H1 (cell line): ENCODE measurements at regions not wholly inside any gene's neighbourhood (a gene's known extent, or its start where the extent isn't known, plus 50 kb on each side); places are given as distances from the start of the nearest gene placed in this dataset.

Experiments
- CTCF ChIA-PET: fragments of 300-600 bp; sonication (Branson Sonifier 250); formaldehyde crosslinking; loops from one replicate; lab custom pipeline; 2021; ENCODE audit not compliant: partially characterized antibody; lab: Charles Lee
- POLR2A ChIA-PET: fragments of 300-600 bp; sonication (Branson Sonifier 250); formaldehyde crosslinking; loops from one replicate; lab custom pipeline; 2021; ENCODE audit warnings: inconsistent platforms; ENCODE audit not compliant: partially characterized antibody; lab: Charles Lee
- DNase-seq, 2 experiments: peaks; one replicate each; pipeline versions ENCODE4 v3.0.0 to v3.0.0-alpha.2; 2010 to 2022; ENCODE audit warnings: low spot score in 2 of 2, low read depth in 1 of 2, mixed read lengths in 1 of 2
- FAIRE-seq: peaks from 2 replicates; lab custom pipeline; 2011; peaks lifted over from hg19 to GRCh38; lab: Jason Lieb, UNC
- H2AFZ ChIP-seq: 2 replicates; pipeline ENCODE4 v1.8.1; 2012; ENCODE audit warnings: low read length, inconsistent platforms
- H2AK5ac ChIP-seq: 2 replicates; pipeline ENCODE4 v1.6.1; 2013; ENCODE audit warnings: low read depth, low read length
- H2BK120ac ChIP-seq: replicated peaks from 2 replicates; pipeline ENCODE3; 2013; ENCODE audit warnings: low read depth, low read length, inconsistent platforms
- H2BK12ac ChIP-seq: 2 replicates; pipeline ENCODE4 v1.6.1; 2013; ENCODE audit warnings: low read depth, low read length
- H2BK15ac ChIP-seq: 2 replicates; pipeline ENCODE4 v1.6.1; 2013; ENCODE audit warnings: low read length
- H2BK20ac ChIP-seq: 2 replicates; pipeline ENCODE4 v1.6.1; 2013; ENCODE audit warnings: low read length
- H2BK5ac ChIP-seq: 2 replicates; pipeline ENCODE4 v1.6.1; 2013; ENCODE audit warnings: low read depth, low read length
- H3K14ac ChIP-seq: 2 replicates; pipeline ENCODE4 v1.6.1; 2013; ENCODE audit warnings: inconsistent platforms; ENCODE audit not compliant: insufficient read length
- H3K18ac ChIP-seq: 2 replicates; pipeline ENCODE4 v1.6.1; 2013; ENCODE audit warnings: low read length; ENCODE audit errors: extremely low read depth
- H3K23ac ChIP-seq: 2 replicates; pipeline ENCODE4 v1.6.1; 2013; ENCODE audit warnings: inconsistent platforms; ENCODE audit not compliant: insufficient read length
- H3K23me2 ChIP-seq: 2 replicates; pipeline ENCODE4 v1.6.1; 2013; ENCODE audit warnings: low read depth, low read length
- H3K27ac ChIP-seq: 2 replicates; pipeline ENCODE4 v1.6.1; 2011; ENCODE audit warnings: low read depth, low read length, inconsistent platforms
- H3K27me3 ChIP-seq, 4 experiments: replicated peaks in 1 of 4; 1 replicate in 1 of 4; 2 replicates in 3 of 4; pipeline versions ENCODE4 v1.6.1 to v1.8.1; 2011 to 2013; ENCODE audit warnings: low read length in 3 of 4, mild to moderate bottlenecking in 3 of 4, inconsistent platforms in 2 of 4, mixed read lengths in 2 of 4, moderate library complexity in 1 of 4; ENCODE audit not compliant: control insufficient read depth in 3 of 4, insufficient read depth in 3 of 4; ENCODE audit errors: extremely low read depth in 1 of 4
- H3K36me3 ChIP-seq, 4 experiments: 2 replicates each; pipeline versions ENCODE4 v1.6.1 to v1.8.1; 2011 to 2013; ENCODE audit warnings: mild to moderate bottlenecking in 4 of 4, low read length in 3 of 4, moderate library complexity in 2 of 4, control low read depth in 1 of 4, inconsistent platforms in 1 of 4; ENCODE audit not compliant: insufficient read depth in 4 of 4, control insufficient read depth in 2 of 4
- H3K4ac ChIP-seq: replicated peaks from 2 replicates; pipeline ENCODE3; 2013; ENCODE audit warnings: low read length, low read depth, mixed read lengths, inconsistent platforms; ENCODE audit not compliant: insufficient read length
- H3K4me1 ChIP-seq, 4 experiments: replicated peaks in 1 of 4; 1 replicate in 1 of 4; 2 replicates in 3 of 4; pipeline versions ENCODE4 v1.6.1 to v1.8.1; 2011 to 2013; ENCODE audit warnings: low read length in 3 of 4, inconsistent platforms in 2 of 4, mixed read lengths in 1 of 4; ENCODE audit not compliant: insufficient read depth in 4 of 4, control insufficient read depth in 3 of 4
- H3K4me2 ChIP-seq, 2 experiments: 2 replicates each; pipeline versions ENCODE4 v1.6.1 to v1.8.1; 2011 to 2013; ENCODE audit warnings: low read depth in 2 of 2, low read length in 2 of 2, control low read depth in 1 of 2, inconsistent platforms in 1 of 2, mild to moderate bottlenecking in 1 of 2; ENCODE audit not compliant: insufficient read depth in 1 of 2
- H3K4me3 ChIP-seq, 4 experiments: fragments of 200-600, 300-600 bp in 1 of 4; sonication (generic), shearing (Covaris generic), sonication (Bioruptor Twin) in 1 of 4; 2 replicates each; pipeline versions ENCODE4 v1.5.1 to v1.8.1; 2011 to 2016; ENCODE audit warnings: low read length in 4 of 4, low read depth in 3 of 4, control low read depth in 2 of 4, inconsistent platforms in 2 of 4, mild to moderate bottlenecking in 2 of 4, mixed read lengths in 1 of 4, moderate library complexity in 1 of 4; ENCODE audit not compliant: insufficient read depth in 2 of 4; ENCODE audit errors: extremely low read depth in 1 of 4
- H3K56ac ChIP-seq: replicated peaks from 2 replicates; pipeline ENCODE3; 2013; ENCODE audit warnings: low read depth, mild to moderate bottlenecking, mixed read lengths, low read length, inconsistent platforms; ENCODE audit not compliant: insufficient read length
- H3K79me1 ChIP-seq: 2 replicates; pipeline ENCODE4 v1.6.1; 2013; ENCODE audit warnings: low read depth, low read length, control low read depth
- H3K79me2 ChIP-seq, 2 experiments: 2 replicates each; pipeline versions ENCODE4 v1.6.1 to v1.8.1; 2012 to 2013; ENCODE audit warnings: low read length in 2 of 2, mild to moderate bottlenecking in 2 of 2, inconsistent platforms in 1 of 2; ENCODE audit not compliant: insufficient read depth in 2 of 2, control insufficient read depth in 1 of 2
- H3K9ac ChIP-seq, 4 experiments: replicated peaks in 1 of 4; 1 replicate in 1 of 4; 2 replicates in 3 of 4; pipeline versions ENCODE4 v1.6.1 to v1.8.1; 2011 to 2013; ENCODE audit warnings: low read depth in 3 of 4, low read length in 3 of 4, control low read depth in 2 of 4, mild to moderate bottlenecking in 2 of 4, moderate library complexity in 2 of 4, inconsistent platforms in 1 of 4; ENCODE audit errors: extremely low read depth in 1 of 4
- H3K9me3 ChIP-seq, 2 experiments: 2 replicates each; pipeline versions ENCODE4 v1.6.1 to v1.8.1; 2012 to 2013; ENCODE audit warnings: mild to moderate bottlenecking in 2 of 2, moderate library complexity in 2 of 2, control low read depth in 1 of 2, inconsistent platforms in 1 of 2, low read depth in 1 of 2, low read length in 1 of 2, mixed read lengths in 1 of 2; ENCODE audit not compliant: insufficient read depth in 2 of 2
- H4K20me1 ChIP-seq, 2 experiments: replicated peaks in 1 of 2; 2 replicates each; pipeline versions ENCODE3 to v1.8.1; 2011 to 2013; ENCODE audit warnings: inconsistent platforms in 2 of 2, low read length in 2 of 2, mild to moderate bottlenecking in 1 of 2; ENCODE audit not compliant: insufficient read depth in 2 of 2, control insufficient read depth in 1 of 2
- H4K5ac ChIP-seq: 2 replicates; pipeline ENCODE4 v1.6.1; 2013; ENCODE audit warnings: low read length, low read depth, mixed read lengths, inconsistent platforms; ENCODE audit not compliant: insufficient read length
- H4K8ac ChIP-seq: 2 replicates; pipeline ENCODE4 v1.8.0; 2013; ENCODE audit warnings: mild to moderate bottlenecking, moderate library complexity, low read length, inconsistent platforms; ENCODE audit not compliant: insufficient read depth; ENCODE audit errors: extremely low read depth
- H4K91ac ChIP-seq: replicated peaks from 2 replicates; pipeline ENCODE3; 2013; ENCODE audit warnings: low read length, mixed read lengths, inconsistent platforms; ENCODE audit not compliant: insufficient read length
- CHD1 ChIP-seq: IDR thresholded peaks from 2 replicates; pipeline ENCODE4 v1.6.1; 2012; ENCODE audit warnings: low read depth, low read length, improper control_type of control experiment
- CREB1 ChIP-seq: IDR thresholded peaks from 2 replicates; pipeline ENCODE4 v1.6.1; 2012; ENCODE audit warnings: inconsistent platforms
- FOSL1 ChIP-seq: IDR thresholded peaks from 2 replicates; pipeline ENCODE4 v1.6.1; 2011; ENCODE audit warnings: mild to moderate bottlenecking, low read depth, low read length, moderate library complexity; ENCODE audit not compliant: insufficient read depth
- JUND ChIP-seq: IDR thresholded peaks from 2 replicates; pipeline ENCODE4 v1.6.1; 2011; ENCODE audit warnings: mild to moderate bottlenecking, improper control_type of control experiment, low read length
- MAFK ChIP-seq: IDR thresholded peaks from 2 replicates; pipeline ENCODE4 v1.6.1; 2012; ENCODE audit warnings: low read depth, mild to moderate bottlenecking, improper control_type of control experiment, low read length
- NANOG ChIP-seq: IDR thresholded peaks from 2 replicates; pipeline ENCODE4 v1.6.1; 2011; ENCODE audit warnings: low read length, low read depth, mild to moderate bottlenecking, inconsistent platforms; ENCODE audit not compliant: insufficient read depth, poor library complexity, severe bottlenecking
- NRF1 ChIP-seq: IDR thresholded peaks from 2 replicates; pipeline ENCODE4 v1.6.1; 2011; ENCODE audit warnings: mild to moderate bottlenecking, low read depth, low read length, improper control_type of control experiment
- PHF8 ChIP-seq: fragments of 200-600 bp; sonication (generic); conservative IDR thresholded peaks from 2 replicates; pipeline ENCODE4 v1.7.1; 2012; ENCODE audit warnings: low read depth, mild to moderate bottlenecking, inconsistent platforms, low read length, moderate library complexity
- POLR2AphosphoS5 ChIP-seq: IDR thresholded peaks from 2 replicates; pipeline ENCODE4 v1.6.1; 2011; ENCODE audit warnings: low read depth, low read length
- RXRA ChIP-seq: IDR thresholded peaks from 2 replicates; pipeline ENCODE4 v1.6.1; 2011; ENCODE audit warnings: low read depth, mild to moderate bottlenecking, low read length, moderate library complexity; ENCODE audit not compliant: insufficient read depth
- SIRT6 ChIP-seq: IDR thresholded peaks from one replicate; pipeline ENCODE4 v1.7.1; 2012; ENCODE audit warnings: low read length, inconsistent platforms
- SUZ12 ChIP-seq: fragments of 200-600 bp; sonication (generic); IDR thresholded peaks from 2 replicates; pipeline ENCODE4 v1.6.1; 2012; ENCODE audit warnings: mild to moderate bottlenecking, inconsistent platforms, low read length, moderate library complexity, mixed read lengths
- TBP ChIP-seq: IDR thresholded peaks from 2 replicates; pipeline ENCODE4 v1.6.1; 2011; ENCODE audit warnings: low read depth, low read length, improper control_type of control experiment
- whole genome bisulfite sequencing, 2 experiments: shearing (Covaris generic) in 1 of 2; methylation state at CpG; one replicate each; pipeline versions ENCODE4 v1.1.6 to v1.1.7; 2013 to 2015; ENCODE audit warnings: low lambda C conversion rate in 2 of 2, mixed read lengths in 2 of 2, inconsistent platforms in 1 of 2, low coverage in 1 of 2, missing lambda C conversion rate in 1 of 2; ENCODE audit not compliant: insufficient replicate concordance in 2 of 2, insufficient coverage in 1 of 2, insufficient read length in 1 of 2; ENCODE audit errors: extremely low coverage in 1 of 2, missing lambda C conversion rate in 1 of 2; 5-methylcytosine and 5-hydroxymethylcytosine counted together
- TF ChIP-seq, protein P1 (sequence below), 3 experiments: IDR thresholded peaks; 1 replicate in 2 of 3; 2 replicates in 1 of 3; pipeline versions ENCODE4 v1.5.1 to v1.6.1; 2011; ENCODE audit warnings: low read length in 3 of 3, mild to moderate bottlenecking in 3 of 3, inconsistent platforms in 2 of 3, low read depth in 1 of 3, moderate library complexity in 1 of 3; ENCODE audit not compliant: insufficient read depth in 1 of 3; ENCODE audit errors: control extremely low read depth in 1 of 3

DNA sequence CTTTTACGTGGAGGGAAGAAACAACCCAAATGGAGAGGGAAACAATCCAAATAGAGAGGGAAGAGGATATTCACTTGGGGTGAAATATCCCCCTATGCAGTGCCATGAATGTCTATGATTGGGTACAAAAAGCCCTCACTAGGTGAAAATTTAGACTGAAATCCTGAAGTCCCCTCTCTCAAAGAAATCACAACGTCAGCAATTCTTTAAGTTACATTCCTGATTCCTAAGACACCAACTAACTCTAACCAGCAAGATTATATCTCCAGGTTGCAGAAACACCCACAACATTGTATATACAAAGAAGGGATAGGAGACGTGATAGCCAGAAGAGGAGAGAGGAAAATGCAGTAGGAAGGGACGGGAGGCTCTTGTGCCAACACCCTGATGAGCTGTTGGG is 374.3 kb downstream of the DCAF12L2 start:
- H3K23me2 ChIP-seq = no peaks in the 10 kb centered on the region
- TF ChIP-seq NRF1 = no peak
- no peak for TF ChIP-seq TBP
- no peak for TF ChIP-seq POLR2AphosphoS5
- no peak for TF ChIP-seq NANOG
- no peak for TF ChIP-seq SIRT6
- no peak for TF ChIP-seq CHD1
- TF ChIP-seq CREB1 = no peak
- TF ChIP-seq JUND = no peak
- no peak for TF ChIP-seq RXRA
- TF ChIP-seq SUZ12 = no peak
- no peak for TF ChIP-seq FOSL1
- TF ChIP-seq PHF8 = no peak
- no peak for TF ChIP-seq MAFK
- TF ChIP-seq, protein P1, sequence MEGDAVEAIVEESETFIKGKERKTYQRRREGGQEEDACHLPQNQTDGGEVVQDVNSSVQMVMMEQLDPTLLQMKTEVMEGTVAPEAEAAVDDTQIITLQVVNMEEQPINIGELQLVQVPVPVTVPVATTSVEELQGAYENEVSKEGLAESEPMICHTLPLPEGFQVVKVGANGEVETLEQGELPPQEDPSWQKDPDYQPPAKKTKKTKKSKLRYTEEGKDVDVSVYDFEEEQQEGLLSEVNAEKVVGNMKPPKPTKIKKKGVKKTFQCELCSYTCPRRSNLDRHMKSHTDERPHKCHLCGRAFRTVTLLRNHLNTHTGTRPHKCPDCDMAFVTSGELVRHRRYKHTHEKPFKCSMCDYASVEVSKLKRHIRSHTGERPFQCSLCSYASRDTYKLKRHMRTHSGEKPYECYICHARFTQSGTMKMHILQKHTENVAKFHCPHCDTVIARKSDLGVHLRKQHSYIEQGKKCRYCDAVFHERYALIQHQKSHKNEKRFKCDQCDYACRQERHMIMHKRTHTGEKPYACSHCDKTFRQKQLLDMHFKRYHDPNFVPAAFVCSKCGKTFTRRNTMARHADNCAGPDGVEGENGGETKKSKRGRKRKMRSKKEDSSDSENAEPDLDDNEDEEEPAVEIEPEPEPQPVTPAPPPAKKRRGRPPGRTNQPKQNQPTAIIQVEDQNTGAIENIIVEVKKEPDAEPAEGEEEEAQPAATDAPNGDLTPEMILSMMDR (IDR thresholded peaks at IDR 0.05; ENCODE audit: control extremely low read depth in 1 of 3, insufficient read depth in 1 of 3, low read depth in 1 of 3, low read length in 3 of 3) = no peak

More for the DNA sequence above, 374.3 kb downstream of the DCAF12L2 start:
- H3K23ac ChIP-seq = no peak overlapping the region
- 88% methylated on average over 4 of the region's 4 CpGs; no CpG with 5 or more reads in 1 of the 2 experiments for WGBS, 2 experiments
- no peak overlapping the region for H3K27ac ChIP-seq
- H2BK15ac ChIP-seq = no peak overlapping the region
- no peak overlapping the region for H2BK12ac ChIP-seq
- no peak overlapping the region for H2BK20ac ChIP-seq
- no peak overlapping the region for H4K5ac ChIP-seq
- no peak overlapping the region for H2AFZ ChIP-seq
- no peak overlapping the region for H4K8ac ChIP-seq
- H3K18ac ChIP-seq = no peak overlapping the region
- H3K27me3 ChIP-seq = no peaks in the 10 kb centered on the region
- H2AK5ac ChIP-seq = no peak overlapping the region
- no peak overlapping the region for H3K4ac ChIP-seq
- no peak overlapping the region for H3K56ac ChIP-seq
- ChIA-PET POLR2A (no interaction called here), CTCF (no interaction called here)
- no peak overlapping the region for H2BK120ac ChIP-seq
- H3K4me2 ChIP-seq = no peak overlapping the region
- FAIRE-seq (no peak), DNase-seq (no peak)
- no peaks in the 10 kb centered on the region for H3K9me3 ChIP-seq
- H3K79me1 ChIP-seq = no peaks in the 10 kb centered on the region
- H3K79me2 ChIP-seq = no peaks in the 10 kb centered on the region
- no peak overlapping the region for H3K9ac ChIP-seq
- H3K36me3 ChIP-seq = no peaks in the 10 kb centered on the region
- H2BK5ac ChIP-seq = no peak overlapping the region
- no peaks in the 10 kb centered on the region for H3K4me1 ChIP-seq
- H4K20me1 ChIP-seq = no peaks in the 10 kb centered on the region
- H3K14ac ChIP-seq = no peak overlapping the region
- no peak overlapping the region for H4K91ac ChIP-seq
- no peak overlapping the region for H3K4me3 ChIP-seq
